ENCODE measurements at regions not wholly inside any gene's neighbourhood (a gene's known extent, or its start where the extent isn't known, plus 50 kb on each side); places are given as distances from the start of the nearest gene placed in this dataset.

DNA sequence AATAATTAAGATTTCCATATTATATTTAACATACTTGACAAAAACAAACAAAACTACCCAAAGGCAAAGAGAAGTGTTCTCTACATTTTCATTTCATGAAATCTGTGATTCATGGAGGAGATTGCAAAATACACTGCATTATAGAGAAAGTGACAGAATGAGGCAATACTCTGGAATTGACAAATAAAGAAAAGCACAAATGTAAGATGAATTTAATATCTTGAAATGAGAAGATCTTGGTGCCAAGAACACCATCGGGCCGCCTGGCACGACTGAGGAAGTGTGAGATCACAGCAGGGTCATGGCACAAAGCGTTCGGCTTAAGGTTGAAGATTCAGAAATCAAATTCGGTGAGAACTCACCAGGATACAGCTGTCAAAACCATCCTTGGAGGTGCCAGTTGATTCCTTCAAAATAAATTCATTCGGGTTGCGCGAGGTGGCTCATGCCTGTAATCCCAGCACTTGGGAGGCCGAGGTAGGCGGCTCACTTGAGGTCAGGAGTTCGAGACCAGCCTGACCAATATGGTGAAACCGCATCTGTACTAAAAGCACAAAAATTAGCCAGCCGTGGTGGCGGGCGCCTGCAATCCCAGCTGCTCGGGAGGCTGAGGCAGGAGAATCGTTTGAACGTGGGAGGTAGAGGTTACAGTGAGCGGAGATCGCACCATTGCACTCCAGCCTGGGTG, 174.0 kb upstream of the PFKP start:
- ATAC-seq (ENCODE audit: low read depth): no peak
- H3K36me3 ChIP-seq (ENCODE audit: low read depth): no peaks in the 10 kb centered on the region
- TF ChIP-seq, protein P1, sequence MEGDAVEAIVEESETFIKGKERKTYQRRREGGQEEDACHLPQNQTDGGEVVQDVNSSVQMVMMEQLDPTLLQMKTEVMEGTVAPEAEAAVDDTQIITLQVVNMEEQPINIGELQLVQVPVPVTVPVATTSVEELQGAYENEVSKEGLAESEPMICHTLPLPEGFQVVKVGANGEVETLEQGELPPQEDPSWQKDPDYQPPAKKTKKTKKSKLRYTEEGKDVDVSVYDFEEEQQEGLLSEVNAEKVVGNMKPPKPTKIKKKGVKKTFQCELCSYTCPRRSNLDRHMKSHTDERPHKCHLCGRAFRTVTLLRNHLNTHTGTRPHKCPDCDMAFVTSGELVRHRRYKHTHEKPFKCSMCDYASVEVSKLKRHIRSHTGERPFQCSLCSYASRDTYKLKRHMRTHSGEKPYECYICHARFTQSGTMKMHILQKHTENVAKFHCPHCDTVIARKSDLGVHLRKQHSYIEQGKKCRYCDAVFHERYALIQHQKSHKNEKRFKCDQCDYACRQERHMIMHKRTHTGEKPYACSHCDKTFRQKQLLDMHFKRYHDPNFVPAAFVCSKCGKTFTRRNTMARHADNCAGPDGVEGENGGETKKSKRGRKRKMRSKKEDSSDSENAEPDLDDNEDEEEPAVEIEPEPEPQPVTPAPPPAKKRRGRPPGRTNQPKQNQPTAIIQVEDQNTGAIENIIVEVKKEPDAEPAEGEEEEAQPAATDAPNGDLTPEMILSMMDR (IDR thresholded peaks at IDR 0.05; ENCODE audit: poor library complexity, severe bottlenecking): no peak
- no peaks in the 10 kb centered on the region for H3K4me1 ChIP-seq (ENCODE audit: insufficient read depth, poor library complexity, severe bottlenecking)
- H3K4me3 ChIP-seq (ENCODE audit: severe bottlenecking): no peak overlapping the region
- DNase-seq (ENCODE audit: low spot score): no peak
- H3K9me3 ChIP-seq (ENCODE audit: severe bottlenecking): no peaks in the 10 kb centered on the region
- no peaks in the 10 kb centered on the region for H3K27me3 ChIP-seq (ENCODE audit: insufficient read depth, poor library complexity, severe bottlenecking)
- H3K27ac ChIP-seq (ENCODE audit: poor library complexity, severe bottlenecking): no peak overlapping the region

DNA sequence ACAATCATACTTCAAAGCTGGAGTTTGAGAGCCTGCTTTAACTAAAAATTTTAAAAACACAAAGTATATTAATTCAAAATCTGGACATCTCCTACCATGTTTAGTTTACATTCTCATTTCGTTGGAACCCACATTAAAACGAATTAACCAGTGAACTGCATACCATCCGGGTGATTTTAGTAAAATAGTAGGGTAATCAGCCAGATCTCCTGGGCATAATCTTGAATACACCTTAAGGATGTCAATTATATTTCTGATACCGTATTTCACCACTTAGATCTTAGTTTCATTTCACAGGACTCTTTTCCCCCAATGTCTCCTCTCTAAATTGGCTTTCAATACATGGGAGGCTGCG, 175.6 kb upstream of the PFKP start:
- Histone ChIP-seq H3K27ac (ENCODE audit: poor library complexity, severe bottlenecking) (no peak overlapping the region), H3K4me1 (ENCODE audit: insufficient read depth, poor library complexity, severe bottlenecking) (no peaks in the 10 kb centered on the region), H3K9me3 (ENCODE audit: severe bottlenecking) (no peaks in the 10 kb centered on the region), H3K4me3 (ENCODE audit: severe bottlenecking) (no peak overlapping the region), H3K36me3 (ENCODE audit: low read depth) (no peaks in the 10 kb centered on the region), H3K27me3 (ENCODE audit: insufficient read depth, poor library complexity, severe bottlenecking) (no peaks in the 10 kb centered on the region)
- TF ChIP-seq, protein P1 (IDR thresholded peaks at IDR 0.05; ENCODE audit: poor library complexity, severe bottlenecking): no peak
- DNase-seq (ENCODE audit: low spot score) (no peak), ATAC-seq (ENCODE audit: low read depth) (no peak)

DNA sequence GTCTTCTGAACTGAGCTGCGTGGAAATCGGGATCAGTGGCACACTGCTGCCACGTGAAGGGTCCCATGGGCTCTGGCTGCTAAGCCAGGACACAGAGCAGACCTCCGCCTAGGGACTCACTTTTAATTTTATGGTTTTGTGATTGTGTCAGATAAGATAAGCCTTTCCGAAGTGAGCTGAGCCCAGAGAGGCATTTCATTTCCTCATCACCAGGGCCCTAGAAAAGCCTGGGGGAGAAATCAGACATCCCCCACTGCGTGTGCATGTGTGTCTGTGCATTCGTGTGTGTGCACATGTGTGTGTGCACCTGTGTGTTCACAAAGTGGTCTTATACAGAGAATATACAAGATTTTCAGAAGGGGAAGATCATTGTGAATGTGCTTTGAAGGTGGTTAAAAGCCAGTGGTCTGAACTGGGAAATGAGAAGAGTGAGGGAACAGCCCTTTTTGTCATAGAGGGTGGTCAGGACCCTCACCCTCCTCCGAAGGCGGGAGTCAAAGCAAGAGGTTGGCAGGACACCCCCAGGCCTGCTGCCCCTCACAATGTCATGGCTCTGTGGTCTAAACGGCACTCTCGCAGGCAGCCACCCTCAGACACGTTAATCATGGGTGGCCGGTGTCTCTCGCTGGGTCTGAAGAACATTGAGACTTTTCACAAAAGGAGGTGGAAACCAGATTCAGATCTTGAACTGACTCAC, 176.1 kb upstream of the PFKP start:
- ATAC-seq (ENCODE audit: low read depth): no peak
- no peaks in the 10 kb centered on the region for H3K36me3 ChIP-seq (ENCODE audit: low read depth)
- no peak overlapping the region for H3K4me3 ChIP-seq (ENCODE audit: severe bottlenecking)
- no peak for DNase-seq (ENCODE audit: low spot score)
- TF ChIP-seq, protein P1 (IDR thresholded peaks at IDR 0.05; ENCODE audit: poor library complexity, severe bottlenecking): no peak
- H3K4me1 ChIP-seq (ENCODE audit: insufficient read depth, poor library complexity, severe bottlenecking): no peaks in the 10 kb centered on the region
- no peaks in the 10 kb centered on the region for H3K27me3 ChIP-seq (ENCODE audit: insufficient read depth, poor library complexity, severe bottlenecking)
- H3K27ac ChIP-seq (ENCODE audit: poor library complexity, severe bottlenecking): no peak overlapping the region
- no peaks in the 10 kb centered on the region for H3K9me3 ChIP-seq (ENCODE audit: severe bottlenecking)

DNA sequence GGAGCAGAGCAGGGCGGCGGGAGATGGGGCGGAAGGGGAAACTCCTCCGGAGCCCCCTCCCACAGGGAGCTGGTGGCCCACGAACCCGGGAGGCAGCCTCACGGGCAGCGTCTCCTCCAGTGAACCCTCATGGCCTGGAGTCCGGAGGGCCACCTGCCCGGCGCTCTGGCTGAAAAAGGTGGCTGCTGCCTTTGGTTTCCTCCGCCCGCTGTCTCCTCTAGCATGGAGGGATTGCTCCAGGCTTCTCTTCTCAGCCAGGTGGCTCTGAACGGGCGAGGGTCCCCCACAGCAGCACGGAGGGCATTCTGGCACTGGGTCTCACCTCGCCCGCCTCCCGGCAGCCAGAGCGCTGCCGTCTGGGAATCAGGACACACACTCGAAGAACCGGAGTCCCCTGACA, 177.3 kb upstream of the PFKP start:
- Histone ChIP-seq H3K27me3 (ENCODE audit: insufficient read depth, poor library complexity, severe bottlenecking) (no peaks in the 10 kb centered on the region), H3K4me1 (ENCODE audit: insufficient read depth, poor library complexity, severe bottlenecking) (no peaks in the 10 kb centered on the region), H3K36me3 (ENCODE audit: low read depth) (no peaks in the 10 kb centered on the region), H3K4me3 (ENCODE audit: severe bottlenecking) (no peak overlapping the region), H3K9me3 (ENCODE audit: severe bottlenecking) (no peaks in the 10 kb centered on the region), H3K27ac (ENCODE audit: poor library complexity, severe bottlenecking) (no peak overlapping the region)
- TF ChIP-seq, protein P1 (IDR thresholded peaks at IDR 0.05; ENCODE audit: poor library complexity, severe bottlenecking): no peak
- ATAC-seq (ENCODE audit: low read depth): no peak
- no peak for DNase-seq (ENCODE audit: low spot score)

DNA sequence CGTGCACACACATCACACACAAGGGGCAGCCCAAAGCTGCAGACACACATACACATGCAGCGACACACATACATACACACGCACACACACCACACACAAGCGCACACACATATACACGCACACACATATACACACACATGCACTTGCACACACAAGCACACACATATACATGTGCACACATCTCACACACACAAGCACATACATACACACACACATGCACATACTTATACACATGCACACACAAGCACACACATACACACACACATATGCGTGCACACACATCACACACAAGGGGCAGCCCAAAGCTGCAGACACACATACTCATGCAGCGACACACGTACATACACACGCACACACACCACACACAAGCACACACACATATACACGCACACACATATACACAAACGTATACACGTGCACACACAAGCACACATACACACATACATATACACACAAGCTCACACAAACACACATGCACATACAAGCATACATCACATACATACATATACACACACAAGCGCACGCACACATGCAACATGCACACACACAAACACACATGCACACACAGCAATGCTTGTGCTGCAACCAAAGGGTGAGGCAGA, 178.8 kb upstream of the PFKP start:
- no peak overlapping the region for H3K4me3 ChIP-seq (ENCODE audit: severe bottlenecking)
- TF ChIP-seq, protein P1 (IDR thresholded peaks at IDR 0.05; ENCODE audit: poor library complexity, severe bottlenecking): no peak
- H3K27me3 ChIP-seq (ENCODE audit: insufficient read depth, poor library complexity, severe bottlenecking): no peaks in the 10 kb centered on the region
- no peaks in the 10 kb centered on the region for H3K4me1 ChIP-seq (ENCODE audit: insufficient read depth, poor library complexity, severe bottlenecking)
- no peaks in the 10 kb centered on the region for H3K9me3 ChIP-seq (ENCODE audit: severe bottlenecking)
- H3K27ac ChIP-seq (ENCODE audit: poor library complexity, severe bottlenecking): no peak overlapping the region
- DNase-seq (ENCODE audit: low spot score): no peak
- ATAC-seq (ENCODE audit: low read depth): no peak
- no peaks in the 10 kb centered on the region for H3K36me3 ChIP-seq (ENCODE audit: low read depth)

Data from RWPE2 (cell line).